ENCODE measurements at regions not wholly inside any gene's neighbourhood (a gene's known extent, or its start where the extent isn't known, plus 50 kb on each side); places are given as distances from the start of the nearest gene placed in this dataset.

DNA sequence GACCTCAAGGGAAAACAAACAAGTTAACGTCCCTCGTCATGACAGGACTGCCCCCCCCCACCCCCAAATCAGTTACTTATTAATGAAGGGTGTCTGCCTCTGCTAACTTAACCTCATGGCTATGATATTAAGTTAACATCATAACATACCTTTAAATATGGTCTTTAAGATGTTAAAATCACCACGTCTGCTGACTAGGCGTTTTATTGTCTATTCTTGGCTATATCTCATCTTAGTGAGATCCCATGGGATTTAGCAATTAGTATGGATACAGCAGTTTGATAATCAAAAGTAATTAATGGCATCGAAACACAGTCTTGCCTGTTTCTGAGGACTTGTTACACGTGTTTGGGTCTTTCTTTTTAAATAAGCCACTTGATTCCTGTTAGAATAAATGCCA lies 186.9 kb downstream of the FOXB1 start:
- WGBS (ENCODE audit: extremely low coverage, insufficient read length, low lambda C conversion rate): no CpG with 5 or more reads among the region's 6 CpGs
- Histone ChIP-seq H2BK12ac (ENCODE audit: insufficient read length, low read depth, low read length) (no peak overlapping the region), H3K23ac (ENCODE audit: insufficient read length, low read depth, low read length) (no peak overlapping the region), H2BK5ac (ENCODE audit: insufficient read length, low read length) (no peak overlapping the region), H4K8ac (replicated peaks; ENCODE audit: insufficient read length, low read depth, low read length) (no peak overlapping the region), H4K5ac (ENCODE audit: insufficient read length, low read depth, low read length) (no peak overlapping the region), H3K18ac (ENCODE audit: insufficient read length, low read depth, low read length) (no peak overlapping the region), H2BK15ac (ENCODE audit: low read depth, low read length) (no peak overlapping the region), H3K27me3 (ENCODE audit: insufficient read depth, low read length) (no peaks in the 10 kb centered on the region), H3K27ac (ENCODE audit: insufficient read length, low read depth, low read length) (no peak overlapping the region), H3K23me2 (ENCODE audit: insufficient read length, low read depth, low read length, poor library complexity, severe bottlenecking) (no peaks in the 10 kb centered on the region), H3K79me2 (ENCODE audit: insufficient read depth, low read length) (no peaks in the 10 kb centered on the region), H3K56ac (ENCODE audit: insufficient read length, low read depth, low read length) (no peak overlapping the region), H2BK120ac (ENCODE audit: low read depth, low read length, poor library complexity, severe bottlenecking) (no peak overlapping the region), H3K9ac (ENCODE audit: extremely low read depth, insufficient read length, low read length) (no peak overlapping the region), H2AK5ac (ENCODE audit: insufficient read length, low read length) (no peak overlapping the region), H3K4me1 (ENCODE audit: insufficient read depth, low read length) (no peaks in the 10 kb centered on the region), H3K9me3 (ENCODE audit: control insufficient read depth, low read depth, low read length) (peaks cover 5% of the 10 kb centered on the region), H2AFZ (ENCODE audit: low read length) (no peak overlapping the region), H3T11ph (ENCODE audit: low read length) (no peak overlapping the region), H3K79me1 (ENCODE audit: insufficient read depth, low read depth, low read length, poor library complexity, severe bottlenecking) (no peaks in the 10 kb centered on the region), H2BK20ac (ENCODE audit: low read depth, low read length, poor library complexity, severe bottlenecking) (no peak overlapping the region), H3K14ac (ENCODE audit: insufficient read depth, low read length) (no peak overlapping the region), H3K4ac (ENCODE audit: low read depth, low read length) (no peak overlapping the region), H4K20me1 (ENCODE audit: control insufficient read depth, insufficient read depth, insufficient read length) (no peaks in the 10 kb centered on the region), H3K4me2 (ENCODE audit: insufficient read depth, insufficient read length, low read length) (no peak overlapping the region), H4K91ac (ENCODE audit: insufficient read length, low read depth, low read length) (no peak overlapping the region)
- H3K36me3 Mint-ChIP-seq (ENCODE audit: insufficient read depth in 1 of 3, low read depth in 3 of 3): no peaks in the 10 kb centered on the region
- no peak for DNase-seq
- TF ChIP-seq, protein P1, sequence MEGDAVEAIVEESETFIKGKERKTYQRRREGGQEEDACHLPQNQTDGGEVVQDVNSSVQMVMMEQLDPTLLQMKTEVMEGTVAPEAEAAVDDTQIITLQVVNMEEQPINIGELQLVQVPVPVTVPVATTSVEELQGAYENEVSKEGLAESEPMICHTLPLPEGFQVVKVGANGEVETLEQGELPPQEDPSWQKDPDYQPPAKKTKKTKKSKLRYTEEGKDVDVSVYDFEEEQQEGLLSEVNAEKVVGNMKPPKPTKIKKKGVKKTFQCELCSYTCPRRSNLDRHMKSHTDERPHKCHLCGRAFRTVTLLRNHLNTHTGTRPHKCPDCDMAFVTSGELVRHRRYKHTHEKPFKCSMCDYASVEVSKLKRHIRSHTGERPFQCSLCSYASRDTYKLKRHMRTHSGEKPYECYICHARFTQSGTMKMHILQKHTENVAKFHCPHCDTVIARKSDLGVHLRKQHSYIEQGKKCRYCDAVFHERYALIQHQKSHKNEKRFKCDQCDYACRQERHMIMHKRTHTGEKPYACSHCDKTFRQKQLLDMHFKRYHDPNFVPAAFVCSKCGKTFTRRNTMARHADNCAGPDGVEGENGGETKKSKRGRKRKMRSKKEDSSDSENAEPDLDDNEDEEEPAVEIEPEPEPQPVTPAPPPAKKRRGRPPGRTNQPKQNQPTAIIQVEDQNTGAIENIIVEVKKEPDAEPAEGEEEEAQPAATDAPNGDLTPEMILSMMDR (conservative IDR thresholded peaks at IDR 0.05): no peak
- no peaks in the 10 kb centered on the region for H3K27me3 Mint-ChIP-seq (ENCODE audit: low read depth)
- H3K27ac Mint-ChIP-seq: no peak overlapping the region
- H3K9me3 Mint-ChIP-seq: peaks cover 3 to 6% of the 10 kb centered on the region in 2 experiments; a peak in 4 of 5 replicates
- H3K4me3 Mint-ChIP-seq: no peak overlapping the region
- H3K4me1 Mint-ChIP-seq: peaks cover 6 to 10% of the 10 kb centered on the region in 2 experiments; a peak in 2 of 4 replicates

Measured in H9 (cell line).